ENCODE measurements at regions not wholly inside any gene's neighbourhood (a gene's known extent, or its start where the extent isn't known, plus 50 kb on each side); places are given as distances from the start of the nearest gene placed in this dataset.

- Histone ChIP-seq H3K27ac (no peak overlapping the region), H3K4me1 (ENCODE audit: insufficient read depth) (no peaks in the 10 kb centered on the region), H3K4me3 (no peak overlapping the region), H3K27me3 (no peaks in the 10 kb centered on the region), H3K36me3 (no peaks in the 10 kb centered on the region), H3K9me3 (no peaks in the 10 kb centered on the region)
- 70 to 74% (median 70%) methylated on average over 4 of the region's 4 CpGs for whole genome bisulfite sequencing, 3 donors
- intact Hi-C loops (cut with DNase I), result no loop called here
- DNase-seq, result no peak
- no peak for TF ChIP-seq EP300 (IDR thresholded peaks at IDR 0.05)
- no peak for TF ChIP-seq POLR2A (IDR thresholded peaks at IDR 0.05)
- TF ChIP-seq, protein P1, sequence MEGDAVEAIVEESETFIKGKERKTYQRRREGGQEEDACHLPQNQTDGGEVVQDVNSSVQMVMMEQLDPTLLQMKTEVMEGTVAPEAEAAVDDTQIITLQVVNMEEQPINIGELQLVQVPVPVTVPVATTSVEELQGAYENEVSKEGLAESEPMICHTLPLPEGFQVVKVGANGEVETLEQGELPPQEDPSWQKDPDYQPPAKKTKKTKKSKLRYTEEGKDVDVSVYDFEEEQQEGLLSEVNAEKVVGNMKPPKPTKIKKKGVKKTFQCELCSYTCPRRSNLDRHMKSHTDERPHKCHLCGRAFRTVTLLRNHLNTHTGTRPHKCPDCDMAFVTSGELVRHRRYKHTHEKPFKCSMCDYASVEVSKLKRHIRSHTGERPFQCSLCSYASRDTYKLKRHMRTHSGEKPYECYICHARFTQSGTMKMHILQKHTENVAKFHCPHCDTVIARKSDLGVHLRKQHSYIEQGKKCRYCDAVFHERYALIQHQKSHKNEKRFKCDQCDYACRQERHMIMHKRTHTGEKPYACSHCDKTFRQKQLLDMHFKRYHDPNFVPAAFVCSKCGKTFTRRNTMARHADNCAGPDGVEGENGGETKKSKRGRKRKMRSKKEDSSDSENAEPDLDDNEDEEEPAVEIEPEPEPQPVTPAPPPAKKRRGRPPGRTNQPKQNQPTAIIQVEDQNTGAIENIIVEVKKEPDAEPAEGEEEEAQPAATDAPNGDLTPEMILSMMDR (IDR thresholded peaks at IDR 0.05), result no peak
Measured at GRCh38 chr20:57024849-57025248, 241.6 kb downstream of the BMP7 start.

- WGBS, 3 donors, result 41 to 54% (median 44%) methylated on average over 3 of the region's 3 CpGs
- TF ChIP-seq, protein P1 (IDR thresholded peaks at IDR 0.05), result no peak
- TF ChIP-seq EP300 (IDR thresholded peaks at IDR 0.05) (no peak), POLR2A (IDR thresholded peaks at IDR 0.05) (no peak)
- no peaks in the 10 kb centered on the region for H3K4me1 ChIP-seq (ENCODE audit: insufficient read depth)
- H3K4me3 ChIP-seq, result no peak overlapping the region
- H3K9me3 ChIP-seq, result no peaks in the 10 kb centered on the region
- no peaks in the 10 kb centered on the region for H3K36me3 ChIP-seq
- DNase-seq, result no peak
- intact Hi-C loops (cut with DNase I), result no loop called here
- no peaks in the 10 kb centered on the region for H3K27me3 ChIP-seq
- no peak overlapping the region for H3K27ac ChIP-seq
Measured at GRCh38 chr20:57025261-57025660, 241.2 kb downstream of the BMP7 start.

DNA sequence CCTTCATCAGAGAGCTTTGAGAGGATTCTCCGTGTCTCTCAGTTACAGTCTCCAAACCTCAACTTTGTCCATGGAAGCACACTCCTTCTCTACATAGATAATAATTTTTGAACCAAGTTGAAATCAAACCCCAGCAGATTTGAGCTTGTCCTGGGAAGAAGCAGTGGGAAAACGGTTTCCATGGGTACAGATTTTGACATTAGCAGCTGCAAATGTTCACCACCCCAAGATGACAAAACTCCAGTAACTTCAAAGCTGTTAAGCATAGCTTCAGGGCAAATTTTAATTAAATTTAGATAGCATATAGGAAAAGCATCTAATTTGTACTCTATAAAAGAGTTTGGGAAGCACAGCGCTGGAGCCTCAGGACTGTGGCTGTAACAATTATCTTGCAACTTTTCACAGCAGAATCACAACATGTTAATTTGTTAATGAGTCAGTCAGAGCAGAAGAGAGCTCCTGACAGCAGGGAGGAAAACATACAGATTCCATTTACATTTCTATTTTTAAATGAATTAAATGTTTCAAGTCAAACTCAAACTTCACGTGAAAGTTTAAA, 240.7 kb downstream of the BMP7 start:
- H3K36me3 ChIP-seq, result no peaks in the 10 kb centered on the region
- WGBS, 3 donors, result 15 to 18% (median 16%) methylated on average over 4 of the region's 4 CpGs
- H3K27ac ChIP-seq, result no peak overlapping the region
- intact Hi-C loops (cut with DNase I), result no loop called here
- H3K4me3 ChIP-seq, result no peak overlapping the region
- no peak for DNase-seq
- no peaks in the 10 kb centered on the region for H3K4me1 ChIP-seq (ENCODE audit: insufficient read depth)
- H3K27me3 ChIP-seq, result no peaks in the 10 kb centered on the region
- no peaks in the 10 kb centered on the region for H3K9me3 ChIP-seq
- TF ChIP-seq, protein P1 (IDR thresholded peaks at IDR 0.05), result no peak
- TF ChIP-seq EP300 (IDR thresholded peaks at IDR 0.05), result no peak
- TF ChIP-seq POLR2A (IDR thresholded peaks at IDR 0.05), result no peak

DNA sequence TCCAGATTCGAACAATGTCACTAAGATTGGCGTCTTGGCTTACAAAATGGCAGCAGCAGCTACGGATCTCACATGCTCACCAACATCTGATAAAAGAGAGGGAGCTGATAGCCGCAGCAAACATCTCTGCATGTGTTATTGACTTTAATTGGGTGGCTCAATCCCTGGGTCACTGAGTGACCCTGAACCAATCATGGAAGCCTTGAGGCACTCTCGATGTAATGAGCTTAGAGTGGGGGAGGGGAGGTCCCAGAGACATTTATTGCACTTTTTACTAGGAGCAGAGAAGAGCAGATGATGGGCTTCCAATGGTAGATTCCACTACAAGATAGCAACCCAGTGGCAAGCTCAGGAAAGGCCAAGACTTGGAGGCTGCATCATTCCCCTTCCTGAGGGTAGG, 238.7 kb downstream of the BMP7 start:
- Histone ChIP-seq H3K27ac (no peak overlapping the region), H3K4me1 (ENCODE audit: insufficient read depth) (no peaks in the 10 kb centered on the region), H3K9me3 (no peaks in the 10 kb centered on the region), H3K27me3 (no peaks in the 10 kb centered on the region), H3K36me3 (no peaks in the 10 kb centered on the region), H3K4me3 (no peak overlapping the region)
- intact Hi-C loops (cut with DNase I), result no loop called here
- no peak for DNase-seq
- TF ChIP-seq, protein P1 (IDR thresholded peaks at IDR 0.05), result no peak
- TF ChIP-seq POLR2A (IDR thresholded peaks at IDR 0.05), result no peak
- 59 to 69% (median 61%) methylated on average over 5 of the region's 5 CpGs for WGBS, 3 donors
